ENCODE measurements at regions not wholly inside any gene's neighbourhood (a gene's known extent, or its start where the extent isn't known, plus 50 kb on each side); places are given as distances from the start of the nearest gene placed in this dataset.

GRCh38 chr12:24711056-24712008 is 237.6 kb downstream of the BCAT1 start:
- DNase-seq (ENCODE audit: low read depth), result no peak
- TF ChIP-seq CTCF (conservative IDR thresholded peaks at IDR 0.05; ENCODE audit: low read depth, low read length), result no peak
- no peak overlapping the region for H3K4me3 ChIP-seq (ENCODE audit: low read depth, low read length)

GRCh38 chr12:24709216-24709615 is 239.7 kb downstream of the BCAT1 start:
- no peak for TF ChIP-seq CTCF (conservative IDR thresholded peaks at IDR 0.05; ENCODE audit: low read depth, low read length)
- DNase-seq (ENCODE audit: low read depth), result peak; percentile 44
- H3K4me3 ChIP-seq (ENCODE audit: low read depth, low read length), result no peak overlapping the region

- no peak for DNase-seq (ENCODE audit: low read depth)
- TF ChIP-seq CTCF (conservative IDR thresholded peaks at IDR 0.05; ENCODE audit: low read depth, low read length), result no peak
- H3K4me3 ChIP-seq (ENCODE audit: low read depth, low read length), result no peak overlapping the region
Measured at GRCh38 chr12:24708718-24709117, 240.2 kb downstream of the BCAT1 start.

GRCh38 chr12:24708043-24708442 is 240.9 kb downstream of the BCAT1 start:
- no peak for DNase-seq (ENCODE audit: low read depth)
- H3K4me3 ChIP-seq (ENCODE audit: low read depth, low read length), result no peak overlapping the region
- TF ChIP-seq CTCF (conservative IDR thresholded peaks at IDR 0.05; ENCODE audit: low read depth, low read length), result no peak

- DNase-seq (ENCODE audit: low read depth), result no peak
- no peak overlapping the region for H3K4me3 ChIP-seq (ENCODE audit: low read depth, low read length)
Measured at GRCh38 chr12:24707334-24707733, 241.6 kb downstream of the BCAT1 start.

GRCh38 chr12:24705741-24706358 is 243.1 kb downstream of the BCAT1 start:
- TF ChIP-seq CTCF (conservative IDR thresholded peaks at IDR 0.05; ENCODE audit: low read depth, low read length), result no peak
- peak; percentile 23 for DNase-seq (ENCODE audit: low read depth)
- H3K4me3 ChIP-seq (ENCODE audit: low read depth, low read length), result no peak overlapping the region

More at GRCh38 chr12:24707334-24707733, 241.6 kb downstream of the BCAT1 start:
- no peak for TF ChIP-seq CTCF (conservative IDR thresholded peaks at IDR 0.05; ENCODE audit: low read depth, low read length)

All from choroid plexus epithelial cell (primary cell).